Cardiac fibroblast (primary cell): ENCODE measurements at regions not wholly inside any gene's neighbourhood (a gene's known extent, or its start where the extent isn't known, plus 50 kb on each side); places are given as distances from the start of the nearest gene placed in this dataset.

Experiments used
- DNase-seq, 2 donors: peaks; one replicate each; pipeline versions ENCODE4 v3.0.0 to v3.0.0-alpha.2; 2010; ENCODE audit warnings: low read depth in 2 of 2
- H3K4me3 ChIP-seq, 2 donors: replicated peaks in 1 of 2; 1 replicate in 1 of 2; 2 replicates in 1 of 2; pipeline ENCODE4 v1.5.1; 2011; ENCODE audit warnings: low read depth in 2 of 2, low read length in 2 of 2, mild to moderate bottlenecking in 2 of 2, moderate library complexity in 1 of 2
- TF ChIP-seq, protein P1 (sequence below): IDR thresholded peaks from one replicate; pipeline ENCODE4 v1.5.1; 2011; ENCODE audit warnings: low read depth, mild to moderate bottlenecking, low read length, inconsistent platforms

DNA sequence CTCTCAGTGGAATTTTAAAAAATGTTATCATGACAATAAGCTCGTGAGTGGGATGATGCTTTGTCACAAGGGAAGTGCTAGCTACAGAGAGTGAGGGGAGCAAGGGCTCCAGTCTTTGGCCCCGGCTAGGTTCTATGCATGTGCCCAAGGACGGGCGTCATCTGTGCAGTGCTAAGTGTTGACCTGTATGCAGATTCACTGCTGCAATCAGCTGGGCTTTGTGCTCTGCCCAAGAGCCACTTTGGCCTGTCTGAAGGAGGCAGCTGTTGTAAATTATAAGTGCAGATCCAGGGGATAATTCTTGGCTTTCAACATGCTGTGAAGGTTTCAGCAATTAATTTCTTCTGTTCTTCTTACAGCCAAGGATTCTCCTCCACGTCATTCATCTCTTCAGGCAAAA, 268.6 kb downstream of the PSAT1 start:
- H3K4me3 ChIP-seq, result no peak overlapping the region
- DNase-seq, result no peak
- TF ChIP-seq, protein P1, sequence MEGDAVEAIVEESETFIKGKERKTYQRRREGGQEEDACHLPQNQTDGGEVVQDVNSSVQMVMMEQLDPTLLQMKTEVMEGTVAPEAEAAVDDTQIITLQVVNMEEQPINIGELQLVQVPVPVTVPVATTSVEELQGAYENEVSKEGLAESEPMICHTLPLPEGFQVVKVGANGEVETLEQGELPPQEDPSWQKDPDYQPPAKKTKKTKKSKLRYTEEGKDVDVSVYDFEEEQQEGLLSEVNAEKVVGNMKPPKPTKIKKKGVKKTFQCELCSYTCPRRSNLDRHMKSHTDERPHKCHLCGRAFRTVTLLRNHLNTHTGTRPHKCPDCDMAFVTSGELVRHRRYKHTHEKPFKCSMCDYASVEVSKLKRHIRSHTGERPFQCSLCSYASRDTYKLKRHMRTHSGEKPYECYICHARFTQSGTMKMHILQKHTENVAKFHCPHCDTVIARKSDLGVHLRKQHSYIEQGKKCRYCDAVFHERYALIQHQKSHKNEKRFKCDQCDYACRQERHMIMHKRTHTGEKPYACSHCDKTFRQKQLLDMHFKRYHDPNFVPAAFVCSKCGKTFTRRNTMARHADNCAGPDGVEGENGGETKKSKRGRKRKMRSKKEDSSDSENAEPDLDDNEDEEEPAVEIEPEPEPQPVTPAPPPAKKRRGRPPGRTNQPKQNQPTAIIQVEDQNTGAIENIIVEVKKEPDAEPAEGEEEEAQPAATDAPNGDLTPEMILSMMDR, result no peak

DNA sequence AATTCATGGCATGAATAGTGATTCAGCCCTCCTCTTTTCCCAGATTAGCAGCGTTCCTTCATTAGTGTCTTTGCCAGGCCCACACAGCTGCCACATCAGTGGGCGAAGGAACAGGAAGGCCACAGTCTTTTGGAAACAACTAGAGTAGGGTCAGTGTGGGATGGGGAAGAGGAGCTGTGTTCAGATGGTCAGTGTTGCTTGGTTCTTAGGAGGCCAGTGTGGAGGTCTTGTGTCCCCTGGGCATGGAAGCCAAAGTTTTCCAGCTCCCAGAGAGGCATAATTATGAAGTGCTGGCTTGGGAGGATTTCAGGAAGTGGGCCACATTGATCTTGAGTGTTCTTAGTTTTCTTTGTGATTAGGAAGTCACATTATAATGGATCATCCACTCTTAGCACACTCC, 269.6 kb downstream of the PSAT1 start:
- TF ChIP-seq, protein P1, result no peak
- H3K4me3 ChIP-seq, result no peak overlapping the region
- no peak for DNase-seq

- TF ChIP-seq, protein P1, result no peak
- H3K4me3 ChIP-seq, result no peak overlapping the region
- peak; percentile 14 to 74 for DNase-seq
These were observed 270.2 kb downstream of the PSAT1 start for GRCh38 chr9:78566948-78567675.

- TF ChIP-seq, protein P1, result no peak
- DNase-seq, result peak in 1 of 2 donors; percentile 17
- H3K4me3 ChIP-seq, result no peak overlapping the region
These were observed 270.8 kb downstream of the PSAT1 start for GRCh38 chr9:78567693-78568092.

DNA sequence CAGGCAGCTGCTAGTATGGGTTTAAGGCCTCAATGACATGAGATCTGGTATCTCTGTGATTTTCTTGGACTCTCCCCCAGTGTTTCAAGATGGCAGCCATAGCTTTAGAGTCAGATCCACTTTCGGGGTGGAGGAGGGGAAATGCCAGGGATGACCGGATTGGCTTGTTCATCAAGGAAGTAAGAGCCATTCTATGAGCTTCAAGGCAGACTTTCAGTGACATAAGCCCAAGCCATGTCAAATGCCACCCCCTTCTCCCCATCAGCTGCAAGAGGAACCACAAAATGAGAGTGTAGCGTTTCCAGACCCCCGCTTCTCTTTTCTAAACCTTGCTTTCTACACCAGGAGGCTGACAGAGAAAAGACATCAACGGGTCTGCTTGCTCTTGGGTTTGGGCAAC, 271.8 kb downstream of the PSAT1 start:
- TF ChIP-seq, protein P1, result no peak
- no peak for DNase-seq
- no peak overlapping the region for H3K4me3 ChIP-seq

- TF ChIP-seq, protein P1, result no peak
- DNase-seq, result no peak
- H3K4me3 ChIP-seq, result no peak overlapping the region
These were observed 275.3 kb downstream of the PSAT1 start for GRCh38 chr9:78572266-78572665.

- TF ChIP-seq, protein P1, result no peak
- no peak for DNase-seq
- no peak overlapping the region for H3K4me3 ChIP-seq
These were observed 276.3 kb downstream of the PSAT1 start for GRCh38 chr9:78573205-78573604.
